ENCODE measurements at regions not wholly inside any gene's neighbourhood (a gene's known extent, or its start where the extent isn't known, plus 50 kb on each side); places are given as distances from the start of the nearest gene placed in this dataset.

DNA sequence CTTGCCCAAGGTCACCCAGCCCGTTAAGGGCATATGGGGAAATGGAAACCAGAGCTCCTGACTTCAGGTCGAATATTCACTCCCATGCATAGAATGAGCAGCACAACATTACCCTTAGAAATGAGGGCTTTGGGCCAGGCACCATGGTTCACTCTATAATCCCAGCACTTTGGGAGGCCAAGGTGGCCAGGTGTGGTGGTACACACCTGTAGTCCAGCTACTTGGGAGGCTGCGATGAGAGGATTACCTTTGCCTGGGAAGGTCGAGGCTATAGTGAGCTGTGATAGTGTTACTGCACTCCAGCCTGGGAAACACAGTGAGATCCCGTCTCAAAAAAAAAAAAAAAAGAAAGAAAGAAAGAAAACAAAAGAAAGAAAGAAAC, 341.0 kb upstream of the TMPO start:
- no peaks in the 10 kb centered on the region for H3K9me3 ChIP-seq (ENCODE audit: low read length)
- no peaks in the 10 kb centered on the region for H3K79me2 ChIP-seq (replicated peaks; ENCODE audit: insufficient read depth, low read length)
- H4K20me1 ChIP-seq (ENCODE audit: insufficient read depth): no peaks in the 10 kb centered on the region

DNA sequence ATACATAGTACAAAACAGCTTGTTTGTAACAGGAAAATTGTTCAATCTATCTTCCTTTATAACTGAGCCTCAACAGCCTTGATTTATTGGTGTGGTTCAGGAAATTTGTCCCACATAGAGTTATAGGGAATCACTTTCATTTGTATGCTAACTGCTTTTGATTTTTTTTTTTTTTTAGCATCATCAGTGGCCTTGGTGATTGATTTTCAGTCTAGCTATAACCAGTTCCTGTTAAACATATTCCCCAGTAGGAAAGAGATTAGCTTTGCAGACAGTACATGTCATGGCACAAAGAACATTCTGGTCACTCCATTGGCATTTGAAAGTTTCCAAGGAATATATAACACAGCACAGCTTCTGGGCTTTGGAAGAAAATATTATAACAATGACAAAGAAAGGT, 337.3 kb upstream of the TMPO start:
- Histone ChIP-seq H3K27ac (ENCODE audit: low read length) (no peak overlapping the region), H3K9me3 (ENCODE audit: low read length) (no peaks in the 10 kb centered on the region), H3K9ac (ENCODE audit: low read length) (no peak overlapping the region), H3K9me2 (ENCODE audit: insufficient read depth, low read length) (no peaks in the 10 kb centered on the region), H3K4me2 (ENCODE audit: low read length) (no peak overlapping the region), H2AFZ (ENCODE audit: low read depth, low read length) (no peak overlapping the region), H3F3A (ENCODE audit: insufficient read depth, low read length, poor library complexity, severe bottlenecking) (no peaks in the 10 kb centered on the region), H3K79me2 (replicated peaks; ENCODE audit: insufficient read depth, low read length) (no peaks in the 10 kb centered on the region), H3K36me3 (ENCODE audit: insufficient read depth, low read length) (no peaks in the 10 kb centered on the region), H3K27me3 (ENCODE audit: insufficient read depth, low read depth, low read length) (no peaks in the 10 kb centered on the region), H3K4me3 (ENCODE audit: low read length) (no peak overlapping the region), H4K20me1 (ENCODE audit: insufficient read depth) (no peaks in the 10 kb centered on the region)
- TF ChIP-seq SMC3 (conservative IDR thresholded peaks at IDR 0.05; ENCODE audit: poor library complexity) (no peak), EP300 (conservative IDR thresholded peaks at IDR 0.05; ENCODE audit: poor library complexity, severe bottlenecking) (no peak), TAF1 (IDR thresholded peaks at IDR 0.05; ENCODE audit: low read depth) (no peak)

More for the DNA sequence above, 341.0 kb upstream of the TMPO start:
- Histone ChIP-seq H3K36me3 (ENCODE audit: insufficient read depth, low read length) (no peaks in the 10 kb centered on the region), H3F3A (ENCODE audit: insufficient read depth, low read length, poor library complexity, severe bottlenecking) (no peaks in the 10 kb centered on the region), H3K4me3 (ENCODE audit: low read length) (no peak overlapping the region), H3K27me3 (ENCODE audit: insufficient read depth, low read depth, low read length) (no peaks in the 10 kb centered on the region), H2AFZ (ENCODE audit: low read depth, low read length) (no peak overlapping the region), H3K9ac (ENCODE audit: low read length) (no peak overlapping the region), H3K4me2 (ENCODE audit: low read length) (no peak overlapping the region), H3K9me2 (ENCODE audit: insufficient read depth, low read length) (no peaks in the 10 kb centered on the region), H3K27ac (ENCODE audit: low read length) (no peak overlapping the region)
- TF ChIP-seq, protein P1, sequence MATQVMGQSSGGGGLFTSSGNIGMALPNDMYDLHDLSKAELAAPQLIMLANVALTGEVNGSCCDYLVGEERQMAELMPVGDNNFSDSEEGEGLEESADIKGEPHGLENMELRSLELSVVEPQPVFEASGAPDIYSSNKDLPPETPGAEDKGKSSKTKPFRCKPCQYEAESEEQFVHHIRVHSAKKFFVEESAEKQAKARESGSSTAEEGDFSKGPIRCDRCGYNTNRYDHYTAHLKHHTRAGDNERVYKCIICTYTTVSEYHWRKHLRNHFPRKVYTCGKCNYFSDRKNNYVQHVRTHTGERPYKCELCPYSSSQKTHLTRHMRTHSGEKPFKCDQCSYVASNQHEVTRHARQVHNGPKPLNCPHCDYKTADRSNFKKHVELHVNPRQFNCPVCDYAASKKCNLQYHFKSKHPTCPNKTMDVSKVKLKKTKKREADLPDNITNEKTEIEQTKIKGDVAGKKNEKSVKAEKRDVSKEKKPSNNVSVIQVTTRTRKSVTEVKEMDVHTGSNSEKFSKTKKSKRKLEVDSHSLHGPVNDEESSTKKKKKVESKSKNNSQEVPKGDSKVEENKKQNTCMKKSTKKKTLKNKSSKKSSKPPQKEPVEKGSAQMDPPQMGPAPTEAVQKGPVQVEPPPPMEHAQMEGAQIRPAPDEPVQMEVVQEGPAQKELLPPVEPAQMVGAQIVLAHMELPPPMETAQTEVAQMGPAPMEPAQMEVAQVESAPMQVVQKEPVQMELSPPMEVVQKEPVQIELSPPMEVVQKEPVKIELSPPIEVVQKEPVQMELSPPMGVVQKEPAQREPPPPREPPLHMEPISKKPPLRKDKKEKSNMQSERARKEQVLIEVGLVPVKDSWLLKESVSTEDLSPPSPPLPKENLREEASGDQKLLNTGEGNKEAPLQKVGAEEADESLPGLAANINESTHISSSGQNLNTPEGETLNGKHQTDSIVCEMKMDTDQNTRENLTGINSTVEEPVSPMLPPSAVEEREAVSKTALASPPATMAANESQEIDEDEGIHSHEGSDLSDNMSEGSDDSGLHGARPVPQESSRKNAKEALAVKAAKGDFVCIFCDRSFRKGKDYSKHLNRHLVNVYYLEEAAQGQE (IDR thresholded peaks at IDR 0.05; ENCODE audit: borderline replicate concordance): no peak
- no peak for TF ChIP-seq POLR2AphosphoS5 (IDR thresholded peaks at IDR 0.05)
- no peak for TF ChIP-seq TAF1 (IDR thresholded peaks at IDR 0.05; ENCODE audit: low read depth)
- TF ChIP-seq SMC3 (conservative IDR thresholded peaks at IDR 0.05; ENCODE audit: poor library complexity): no peak
- TF ChIP-seq RAD21 (conservative IDR thresholded peaks at IDR 0.05): no peak
- TF ChIP-seq EZH2 (IDR thresholded peaks at IDR 0.05; ENCODE audit: borderline replicate concordance, insufficient read depth, low read length, poor library complexity, severe bottlenecking): no peak
- TF ChIP-seq MXI1 (conservative IDR thresholded peaks at IDR 0.05; ENCODE audit: poor library complexity, severe bottlenecking): no peak
- no peak for TF ChIP-seq EP300 (conservative IDR thresholded peaks at IDR 0.05; ENCODE audit: poor library complexity, severe bottlenecking)
- TF ChIP-seq, protein P2, sequence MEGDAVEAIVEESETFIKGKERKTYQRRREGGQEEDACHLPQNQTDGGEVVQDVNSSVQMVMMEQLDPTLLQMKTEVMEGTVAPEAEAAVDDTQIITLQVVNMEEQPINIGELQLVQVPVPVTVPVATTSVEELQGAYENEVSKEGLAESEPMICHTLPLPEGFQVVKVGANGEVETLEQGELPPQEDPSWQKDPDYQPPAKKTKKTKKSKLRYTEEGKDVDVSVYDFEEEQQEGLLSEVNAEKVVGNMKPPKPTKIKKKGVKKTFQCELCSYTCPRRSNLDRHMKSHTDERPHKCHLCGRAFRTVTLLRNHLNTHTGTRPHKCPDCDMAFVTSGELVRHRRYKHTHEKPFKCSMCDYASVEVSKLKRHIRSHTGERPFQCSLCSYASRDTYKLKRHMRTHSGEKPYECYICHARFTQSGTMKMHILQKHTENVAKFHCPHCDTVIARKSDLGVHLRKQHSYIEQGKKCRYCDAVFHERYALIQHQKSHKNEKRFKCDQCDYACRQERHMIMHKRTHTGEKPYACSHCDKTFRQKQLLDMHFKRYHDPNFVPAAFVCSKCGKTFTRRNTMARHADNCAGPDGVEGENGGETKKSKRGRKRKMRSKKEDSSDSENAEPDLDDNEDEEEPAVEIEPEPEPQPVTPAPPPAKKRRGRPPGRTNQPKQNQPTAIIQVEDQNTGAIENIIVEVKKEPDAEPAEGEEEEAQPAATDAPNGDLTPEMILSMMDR (IDR thresholded peaks at IDR 0.05; ENCODE audit: poor library complexity, severe bottlenecking): no peak

DNA sequence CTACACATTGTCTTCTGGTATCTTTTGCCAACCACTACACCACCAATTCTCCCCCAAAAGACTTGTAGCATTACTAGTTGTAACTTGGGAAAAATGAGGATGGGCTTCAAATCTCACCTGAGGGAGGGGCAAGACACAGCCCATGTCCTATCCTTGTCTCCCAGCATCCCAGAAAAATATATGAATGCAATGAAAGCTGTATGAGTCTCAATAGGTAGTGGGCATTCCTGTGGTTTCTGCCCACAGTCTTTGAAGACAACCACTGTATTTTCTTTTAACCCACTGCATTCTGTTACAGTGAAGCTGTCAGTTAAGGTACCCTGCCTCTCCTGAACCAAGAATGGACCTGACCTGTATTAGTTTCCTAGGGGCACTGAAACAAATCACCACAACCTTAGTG, 336.2 kb upstream of the TMPO start:
- H2AFZ ChIP-seq (ENCODE audit: low read depth, low read length): no peak overlapping the region
- H3K36me3 ChIP-seq (ENCODE audit: insufficient read depth, low read length): no peaks in the 10 kb centered on the region
- H4K20me1 ChIP-seq (ENCODE audit: insufficient read depth): no peaks in the 10 kb centered on the region
- H3K9ac ChIP-seq (ENCODE audit: low read length): no peak overlapping the region
- H3K4me3 ChIP-seq (ENCODE audit: low read length): no peak overlapping the region
- H3K27ac ChIP-seq (ENCODE audit: low read length): no peak overlapping the region
- TF ChIP-seq, protein P1 (IDR thresholded peaks at IDR 0.05; ENCODE audit: borderline replicate concordance): no peak
- no peaks in the 10 kb centered on the region for H3K27me3 ChIP-seq (ENCODE audit: insufficient read depth, low read depth, low read length)
- no peaks in the 10 kb centered on the region for H3F3A ChIP-seq (ENCODE audit: insufficient read depth, low read length, poor library complexity, severe bottlenecking)
- no peaks in the 10 kb centered on the region for H3K9me2 ChIP-seq (ENCODE audit: insufficient read depth, low read length)
- no peaks in the 10 kb centered on the region for H3K79me2 ChIP-seq (replicated peaks; ENCODE audit: insufficient read depth, low read length)
- no peak overlapping the region for H3K4me2 ChIP-seq (ENCODE audit: low read length)
- H3K9me3 ChIP-seq (ENCODE audit: low read length): no peaks in the 10 kb centered on the region

Measured in neural cell (in vitro differentiated cells).